K562 (cell line): ENCODE measurements at regions not wholly inside any gene's neighbourhood (a gene's known extent, or its start where the extent isn't known, plus 50 kb on each side); places are given as distances from the start of the nearest gene placed in this dataset.

ENCODE experiments used
- ELF1 ChIP-seq: fragments of 200-800 bp; sonication (Bioruptor generic); IDR thresholded peaks from 2 replicates; pipeline ENCODE4 v1.6.1; 2016; ENCODE audit warnings: missing genetic modification characterization, missing compliant biosample characterization
- ELF2 ChIP-seq: fragments of 250-450 bp; sonication (Bioruptor Pico); IDR thresholded peaks from 2 replicates; pipeline ENCODE4 v1.5.0; 2021; ENCODE audit warnings: mild to moderate bottlenecking
- EP300 ChIP-seq: IDR thresholded peaks from 2 replicates; pipeline ENCODE4 v1.6.1; 2012; ENCODE audit warnings: low read length, improper control_type of control experiment
- ESRRA ChIP-seq: fragments of 450-650 bp; IDR thresholded peaks from 2 replicates; pipeline ENCODE4 v1.6.1; 2014; ENCODE audit warnings: low read depth, mild to moderate bottlenecking, moderate library complexity, borderline replicate concordance
- ETV6 ChIP-seq, 3 experiments: fragments of 150-350 bp in 1 of 3; sonication (generic) in 1 of 3; formaldehyde crosslinking in 1 of 3; IDR thresholded peaks; 2 replicates each; pipeline versions ENCODE4 v1.6.1 to v1.8.0; 2014 to 2022; ENCODE audit warnings: borderline replicate concordance in 2 of 3, low read depth in 2 of 3, antibody characterized with exemption in 1 of 3, low read length in 1 of 3, mild to moderate bottlenecking in 1 of 3, missing genetic modification reagents in 1 of 3
- FOXA1 ChIP-seq: fragments of 450-650 bp; IDR thresholded peaks from 2 replicates; pipeline ENCODE4 v1.6.1; 2016; ENCODE audit warnings: mild to moderate bottlenecking, borderline replicate concordance
- HMGN3 ChIP-seq: IDR thresholded peaks from 2 replicates; pipeline ENCODE4 v1.6.1; 2011; ENCODE audit warnings: borderline replicate concordance, low read depth, mild to moderate bottlenecking, mixed read lengths, low read length; ENCODE audit not compliant: insufficient read length; ENCODE audit errors: extremely low read depth
- ILK ChIP-seq: fragments of 450-650 bp; IDR thresholded peaks from 2 replicates; pipeline ENCODE4 v1.6.1; 2016; ENCODE audit warnings: missing genetic modification characterization, low read depth, mild to moderate bottlenecking, missing compliant biosample characterization, moderate library complexity, borderline replicate concordance
- JUN ChIP-seq, 2 experiments: sonication (generic) in 1 of 2; formaldehyde crosslinking in 1 of 2; IDR thresholded peaks; 2 replicates each; pipeline versions ENCODE4 v1.6.1 to v1.8.0; 2012 to 2022; ENCODE audit warnings: borderline replicate concordance in 2 of 2, mild to moderate bottlenecking in 2 of 2, improper control_type of control experiment in 1 of 2, low read depth in 1 of 2, low read length in 1 of 2, missing genetic modification reagents in 1 of 2
- NELFE ChIP-seq: IDR thresholded peaks from 2 replicates; pipeline ENCODE4 v1.6.1; 2011; ENCODE audit warnings: mild to moderate bottlenecking; ENCODE audit not compliant: insufficient read depth, insufficient read length
- NFXL1 ChIP-seq: fragments of 450-650 bp; formaldehyde crosslinking; IDR thresholded peaks from 2 replicates; pipeline ENCODE4 v1.4.0; 2021; ENCODE audit warnings: mild to moderate bottlenecking
- NR2C2 ChIP-seq, 2 experiments: fragments of 200-800 bp in 1 of 2; sonication (Bioruptor generic) in 1 of 2; sonication (generic) in 1 of 2; formaldehyde crosslinking in 1 of 2; IDR thresholded peaks; 2 replicates each; pipeline versions ENCODE4 v1.6.1 to v1.8.0; 2016 to 2022; ENCODE audit warnings: mild to moderate bottlenecking in 1 of 2, missing compliant biosample characterization in 1 of 2, missing genetic modification characterization in 1 of 2, missing genetic modification reagents in 1 of 2
- RBM34 ChIP-seq: fragments of 200-400 bp; formaldehyde crosslinking; IDR thresholded peaks from 2 replicates; pipeline ENCODE4 v1.6.1; 2018; ENCODE audit warnings: low read length, borderline replicate concordance; ENCODE audit not compliant: insufficient read depth
- SMC3 ChIP-seq: conservative IDR thresholded peaks from 2 replicates; pipeline ENCODE4 v1.6.1; 2011; ENCODE audit warnings: low read depth, low read length, improper control_type of control experiment; ENCODE audit not compliant: insufficient read depth
- XRCC5 ChIP-seq: fragments of 200-400 bp; formaldehyde crosslinking; IDR thresholded peaks from 2 replicates; pipeline ENCODE4 v1.6.1; 2017; ENCODE audit warnings: low read depth, mild to moderate bottlenecking, low read length
- ZBTB1 ChIP-seq: sonication (generic); formaldehyde crosslinking; IDR thresholded peaks from 2 replicates; pipeline ENCODE4 v1.8.1; 2023; ENCODE audit warnings: missing genetic modification reagents, low read depth, mild to moderate bottlenecking, borderline replicate concordance
- ZNF124 ChIP-seq: sonication (generic); formaldehyde crosslinking; IDR thresholded peaks from 2 replicates; pipeline ENCODE4 v1.8.1; 2022; ENCODE audit warnings: missing genetic modification reagents
- TF ChIP-seq, protein P1 (sequence below): sonication (generic); formaldehyde crosslinking; IDR thresholded peaks from 2 replicates; pipeline ENCODE4 v1.8.0; 2022; ENCODE audit warnings: mild to moderate bottlenecking, missing genetic modification reagents
- TF ChIP-seq, protein P2 (sequence below): sonication (generic); formaldehyde crosslinking; IDR thresholded peaks from 2 replicates; pipeline ENCODE4 v1.8.1; 2022; ENCODE audit warnings: missing genetic modification reagents
- TF ChIP-seq, protein P3 (sequence below): fragments of 450-650 bp; IDR thresholded peaks from 2 replicates; pipeline ENCODE4 v1.6.1; 2016; ENCODE audit warnings: low read depth, mild to moderate bottlenecking, moderate library complexity

DNA sequence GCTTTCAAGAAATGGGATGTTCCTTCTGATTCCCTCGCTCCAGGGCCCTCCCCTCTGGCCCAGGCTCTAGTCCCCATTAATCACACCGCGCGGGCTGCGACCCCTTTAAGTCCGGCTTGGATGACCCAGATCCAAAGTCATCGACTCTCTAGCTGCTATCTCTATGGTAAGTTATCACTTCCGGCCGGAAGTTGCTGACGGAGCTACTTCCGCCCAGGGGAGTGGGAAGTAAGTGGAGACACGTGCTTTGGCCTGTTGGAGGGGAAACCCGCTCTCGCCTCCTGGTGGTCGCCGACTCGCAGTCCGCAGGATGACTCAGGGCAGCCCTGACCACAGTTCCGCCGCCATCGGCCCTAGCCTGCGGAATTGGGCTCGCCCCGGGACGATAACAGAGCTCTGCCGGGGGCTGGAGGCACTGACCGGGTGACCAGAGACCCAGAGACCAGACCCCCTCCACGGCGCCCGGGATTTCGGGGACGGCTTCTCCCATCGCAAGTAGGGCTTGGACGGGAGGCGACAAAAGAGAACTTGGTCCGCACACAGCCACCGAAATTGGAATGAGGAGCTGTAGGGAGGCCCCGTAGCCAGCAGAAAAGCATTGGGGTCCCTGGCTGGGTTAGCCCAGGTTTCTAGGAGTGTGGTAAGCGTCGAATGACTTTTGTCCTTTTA is 52.2 kb upstream of the SEC14L1 start (continued):
- TF ChIP-seq, protein P1, sequence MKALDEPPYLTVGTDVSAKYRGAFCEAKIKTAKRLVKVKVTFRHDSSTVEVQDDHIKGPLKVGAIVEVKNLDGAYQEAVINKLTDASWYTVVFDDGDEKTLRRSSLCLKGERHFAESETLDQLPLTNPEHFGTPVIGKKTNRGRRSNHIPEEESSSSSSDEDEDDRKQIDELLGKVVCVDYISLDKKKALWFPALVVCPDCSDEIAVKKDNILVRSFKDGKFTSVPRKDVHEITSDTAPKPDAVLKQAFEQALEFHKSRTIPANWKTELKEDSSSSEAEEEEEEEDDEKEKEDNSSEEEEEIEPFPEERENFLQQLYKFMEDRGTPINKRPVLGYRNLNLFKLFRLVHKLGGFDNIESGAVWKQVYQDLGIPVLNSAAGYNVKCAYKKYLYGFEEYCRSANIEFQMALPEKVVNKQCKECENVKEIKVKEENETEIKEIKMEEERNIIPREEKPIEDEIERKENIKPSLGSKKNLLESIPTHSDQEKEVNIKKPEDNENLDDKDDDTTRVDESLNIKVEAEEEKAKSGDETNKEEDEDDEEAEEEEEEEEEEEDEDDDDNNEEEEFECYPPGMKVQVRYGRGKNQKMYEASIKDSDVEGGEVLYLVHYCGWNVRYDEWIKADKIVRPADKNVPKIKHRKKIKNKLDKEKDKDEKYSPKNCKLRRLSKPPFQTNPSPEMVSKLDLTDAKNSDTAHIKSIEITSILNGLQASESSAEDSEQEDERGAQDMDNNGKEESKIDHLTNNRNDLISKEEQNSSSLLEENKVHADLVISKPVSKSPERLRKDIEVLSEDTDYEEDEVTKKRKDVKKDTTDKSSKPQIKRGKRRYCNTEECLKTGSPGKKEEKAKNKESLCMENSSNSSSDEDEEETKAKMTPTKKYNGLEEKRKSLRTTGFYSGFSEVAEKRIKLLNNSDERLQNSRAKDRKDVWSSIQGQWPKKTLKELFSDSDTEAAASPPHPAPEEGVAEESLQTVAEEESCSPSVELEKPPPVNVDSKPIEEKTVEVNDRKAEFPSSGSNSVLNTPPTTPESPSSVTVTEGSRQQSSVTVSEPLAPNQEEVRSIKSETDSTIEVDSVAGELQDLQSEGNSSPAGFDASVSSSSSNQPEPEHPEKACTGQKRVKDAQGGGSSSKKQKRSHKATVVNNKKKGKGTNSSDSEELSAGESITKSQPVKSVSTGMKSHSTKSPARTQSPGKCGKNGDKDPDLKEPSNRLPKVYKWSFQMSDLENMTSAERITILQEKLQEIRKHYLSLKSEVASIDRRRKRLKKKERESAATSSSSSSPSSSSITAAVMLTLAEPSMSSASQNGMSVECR (CRISPR knock-in tag): peak; percentile 84
- peak; percentile 87 for TF ChIP-seq JUN (IDR thresholded peaks at IDR 0.05; ENCODE audit: borderline replicate concordance, low read depth, low read length)
- TF ChIP-seq JUN (CRISPR knock-in tag; IDR thresholded peaks at IDR 0.05; ENCODE audit: borderline replicate concordance): no peak
- no peak for TF ChIP-seq FOXA1
- TF ChIP-seq NELFE: no peak
- peak; percentile 96 for TF ChIP-seq ELF1 (tag)
- TF ChIP-seq XRCC5: peak; percentile 80; the same call in 1 of the 2 replicates
- TF ChIP-seq ILK (tag): no peak
- no peak for TF ChIP-seq ZBTB1
- TF ChIP-seq, protein P2, sequence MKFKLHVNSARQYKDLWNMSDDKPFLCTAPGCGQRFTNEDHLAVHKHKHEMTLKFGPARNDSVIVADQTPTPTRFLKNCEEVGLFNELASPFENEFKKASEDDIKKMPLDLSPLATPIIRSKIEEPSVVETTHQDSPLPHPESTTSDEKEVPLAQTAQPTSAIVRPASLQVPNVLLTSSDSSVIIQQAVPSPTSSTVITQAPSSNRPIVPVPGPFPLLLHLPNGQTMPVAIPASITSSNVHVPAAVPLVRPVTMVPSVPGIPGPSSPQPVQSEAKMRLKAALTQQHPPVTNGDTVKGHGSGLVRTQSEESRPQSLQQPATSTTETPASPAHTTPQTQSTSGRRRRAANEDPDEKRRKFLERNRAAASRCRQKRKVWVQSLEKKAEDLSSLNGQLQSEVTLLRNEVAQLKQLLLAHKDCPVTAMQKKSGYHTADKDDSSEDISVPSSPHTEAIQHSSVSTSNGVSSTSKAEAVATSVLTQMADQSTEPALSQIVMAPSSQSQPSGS (CRISPR knock-in tag): no peak; the same call in 1 of the 2 replicates
- TF ChIP-seq HMGN3: peak; percentile 49
- no peak for TF ChIP-seq NFXL1 (CRISPR knock-in tag)
- TF ChIP-seq ELF2 (CRISPR knock-in tag): peak; percentile 86
- TF ChIP-seq ETV6 (IDR thresholded peaks at IDR 0.05; ENCODE audit: borderline replicate concordance in 1 of 2, low read depth in 2 of 2, low read length in 1 of 2): peak; percentile 91 to 96
- TF ChIP-seq ETV6 (CRISPR knock-in tag; IDR thresholded peaks at IDR 0.05; ENCODE audit: borderline replicate concordance): no peak; the same call in none of the 2 replicates
- no peak for TF ChIP-seq ZNF124 (CRISPR knock-in tag)
- peak; percentile 33; the same call in 1 of the 2 replicates for TF ChIP-seq EP300
- TF ChIP-seq, protein P3, sequence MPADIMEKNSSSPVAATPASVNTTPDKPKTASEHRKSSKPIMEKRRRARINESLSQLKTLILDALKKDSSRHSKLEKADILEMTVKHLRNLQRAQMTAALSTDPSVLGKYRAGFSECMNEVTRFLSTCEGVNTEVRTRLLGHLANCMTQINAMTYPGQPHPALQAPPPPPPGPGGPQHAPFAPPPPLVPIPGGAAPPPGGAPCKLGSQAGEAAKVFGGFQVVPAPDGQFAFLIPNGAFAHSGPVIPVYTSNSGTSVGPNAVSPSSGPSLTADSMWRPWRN: no peak
- peak; percentile 68; the same call in 1 of the 2 replicates for TF ChIP-seq NR2C2 (CRISPR knock-in tag; IDR thresholded peaks at IDR 0.05)
- peak; percentile 80 for TF ChIP-seq NR2C2 (tag; IDR thresholded peaks at IDR 0.05)
- TF ChIP-seq ESRRA: peak; percentile 69; the same call in 1 of the 2 replicates
- peak; percentile 70 for TF ChIP-seq SMC3
- TF ChIP-seq RBM34: no peak
